Neural cell (in vitro differentiated cells): ENCODE measurements at regions not wholly inside any gene's neighbourhood (a gene's known extent, or its start where the extent isn't known, plus 50 kb on each side); places are given as distances from the start of the nearest gene placed in this dataset.

Experiments
- H2AFZ ChIP-seq: fragments of 200-600, 300-800 bp; sonication (generic), shearing (Covaris generic); 2 replicates; pipeline ENCODE4 v1.6.0; 2014; ENCODE audit warnings: low read depth, mild to moderate bottlenecking, antibody characterized with exemption, low read length, moderate library complexity
- H3F3A ChIP-seq: fragments of 200-600 bp; shearing (Covaris generic); 2 replicates; pipeline ENCODE4 v1.6.1; 2016; ENCODE audit warnings: mild to moderate bottlenecking, moderate library complexity, mixed read lengths, antibody characterized with exemption, low read length; ENCODE audit not compliant: insufficient read depth, poor library complexity, severe bottlenecking
- H3K27ac ChIP-seq: fragments of 200-600, 300-800 bp; sonication (generic), shearing (Covaris generic); 2 replicates; pipeline ENCODE4 v1.5.1; 2014; ENCODE audit warnings: mild to moderate bottlenecking, low read length, moderate library complexity
- H3K27me3 ChIP-seq: fragments of 300-800, 200-600 bp; sonication (generic), shearing (Covaris generic); 2 replicates; pipeline ENCODE4 v1.6.0; 2014; ENCODE audit warnings: mild to moderate bottlenecking, low read depth, low read length, moderate library complexity; ENCODE audit not compliant: insufficient read depth
- H3K36me3 ChIP-seq: fragments of 300-800, 200-600 bp; sonication (generic), shearing (Covaris generic); 2 replicates; pipeline ENCODE4 v1.5.1; 2014; ENCODE audit warnings: mild to moderate bottlenecking, antibody characterized with exemption, low read length, moderate library complexity; ENCODE audit not compliant: insufficient read depth
- H3K4me2 ChIP-seq: fragments of 300-800, 200-600 bp; sonication (generic), shearing (Covaris generic); 2 replicates; pipeline ENCODE4 v1.6.0; 2014; ENCODE audit warnings: mild to moderate bottlenecking, low read length
- H3K4me3 ChIP-seq: fragments of 300-800, 200-600 bp; sonication (generic), shearing (Covaris generic); 2 replicates; pipeline ENCODE4 v1.5.1; 2014; ENCODE audit warnings: mild to moderate bottlenecking, low read length, moderate library complexity
- H3K79me2 ChIP-seq: fragments of 200-600 bp; shearing (Covaris generic); replicated peaks from 2 replicates; pipeline ENCODE4 v1.6.0; 2014; ENCODE audit warnings: mild to moderate bottlenecking, low read length, moderate library complexity; ENCODE audit not compliant: insufficient read depth
- H3K9ac ChIP-seq: fragments of 300-800, 200-600 bp; sonication (generic), shearing (Covaris generic); 2 replicates; pipeline ENCODE4 v1.6.1; 2016; ENCODE audit warnings: mild to moderate bottlenecking, low read length, mixed read lengths
- H3K9me2 ChIP-seq: fragments of 200-600 bp; shearing (Covaris generic); 2 replicates; pipeline ENCODE4 v1.6.1; 2016; ENCODE audit warnings: mild to moderate bottlenecking, low read length, mixed read lengths; ENCODE audit not compliant: insufficient read depth
- H3K9me3 ChIP-seq: fragments of 200-600, 300-800 bp; sonication (generic), shearing (Covaris generic); 2 replicates; pipeline ENCODE4 v1.6.1; 2016; ENCODE audit warnings: mild to moderate bottlenecking, mixed run types, low read length, moderate library complexity, mixed read lengths
- H4K20me1 ChIP-seq: fragments of 200-600 bp; shearing (Covaris generic); 2 replicates; pipeline ENCODE4 v1.6.1; 2016; ENCODE audit warnings: mild to moderate bottlenecking, mixed run types; ENCODE audit not compliant: insufficient read depth
- EP300 ChIP-seq: fragments of 450-650 bp; conservative IDR thresholded peaks from 2 replicates; pipeline ENCODE4 v1.6.1; 2014; ENCODE audit warnings: antibody characterized with exemption, mild to moderate bottlenecking, moderate library complexity; ENCODE audit not compliant: poor library complexity, severe bottlenecking
- EZH2 ChIP-seq: fragments of 200-600, 300-800 bp; shearing (Covaris generic), sonication (generic); IDR thresholded peaks from 2 replicates; pipeline ENCODE4 v1.6.1; 2014; ENCODE audit warnings: antibody characterized with exemption, low read length, borderline replicate concordance, mild to moderate bottlenecking; ENCODE audit not compliant: insufficient read depth, poor library complexity, severe bottlenecking
- MXI1 ChIP-seq: fragments of 450-650 bp; conservative IDR thresholded peaks from 2 replicates; pipeline ENCODE4 v1.6.1; 2014; ENCODE audit warnings: antibody characterized with exemption, mild to moderate bottlenecking; ENCODE audit not compliant: poor library complexity, severe bottlenecking
- POLR2AphosphoS5 ChIP-seq: IDR thresholded peaks from 2 replicates; pipeline ENCODE4 v1.6.1; 2012
- RAD21 ChIP-seq: fragments of 450-650 bp; conservative IDR thresholded peaks from 2 replicates; pipeline ENCODE4 v1.6.1; 2014; ENCODE audit warnings: antibody characterized with exemption, mild to moderate bottlenecking, moderate library complexity
- REST ChIP-seq: IDR thresholded peaks from 2 replicates; pipeline ENCODE4 v1.6.1; 2012; ENCODE audit warnings: borderline replicate concordance
- SMC3 ChIP-seq: fragments of 450-650 bp; conservative IDR thresholded peaks from 2 replicates; pipeline ENCODE4 v1.6.1; 2014; ENCODE audit warnings: antibody characterized with exemption, mild to moderate bottlenecking, moderate library complexity; ENCODE audit not compliant: poor library complexity
- TAF1 ChIP-seq: IDR thresholded peaks from 2 replicates; pipeline ENCODE4 v1.6.1; 2012; ENCODE audit warnings: low read depth
- TF ChIP-seq, protein P1 (sequence below): fragments of 450-650 bp; IDR thresholded peaks from 2 replicates; pipeline ENCODE4 v1.5.1; 2014; ENCODE audit warnings: antibody characterized with exemption, mild to moderate bottlenecking, moderate library complexity; ENCODE audit not compliant: poor library complexity, severe bottlenecking

DNA sequence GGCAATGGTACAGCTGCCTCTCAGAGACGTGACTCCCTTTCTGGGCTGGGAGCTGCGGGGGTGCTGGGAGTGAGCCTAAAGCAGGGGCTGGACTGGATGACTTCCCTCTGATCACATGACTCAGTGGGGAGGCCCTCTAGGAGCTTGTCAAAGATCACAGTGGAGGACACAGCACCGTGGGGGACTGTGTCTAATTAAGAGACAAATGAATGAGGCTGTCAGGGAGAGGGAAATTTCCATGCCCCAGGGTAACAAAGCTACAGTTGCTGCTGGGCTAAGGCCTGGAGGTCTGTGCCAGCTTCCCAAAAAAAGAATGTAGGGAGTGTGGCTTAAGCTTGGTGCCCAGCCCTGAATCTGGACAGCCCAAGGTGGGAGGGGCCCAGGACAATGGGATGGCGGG is 262.8 kb upstream of the PLET1 start:
- Histone ChIP-seq H3K79me2 (no peaks in the 10 kb centered on the region), H3F3A (no peaks in the 10 kb centered on the region), H3K9me2 (no peaks in the 10 kb centered on the region), H3K9me3 (no peaks in the 10 kb centered on the region), H4K20me1 (no peaks in the 10 kb centered on the region), H3K9ac (no peak overlapping the region), H3K27ac (no peak overlapping the region), H3K36me3 (no peaks in the 10 kb centered on the region), H3K4me3 (no peak overlapping the region), H2AFZ (no peak overlapping the region), H3K4me2 (no peak overlapping the region), H3K27me3 (no peaks in the 10 kb centered on the region)
- TF ChIP-seq REST = no peak
- TF ChIP-seq, protein P1, sequence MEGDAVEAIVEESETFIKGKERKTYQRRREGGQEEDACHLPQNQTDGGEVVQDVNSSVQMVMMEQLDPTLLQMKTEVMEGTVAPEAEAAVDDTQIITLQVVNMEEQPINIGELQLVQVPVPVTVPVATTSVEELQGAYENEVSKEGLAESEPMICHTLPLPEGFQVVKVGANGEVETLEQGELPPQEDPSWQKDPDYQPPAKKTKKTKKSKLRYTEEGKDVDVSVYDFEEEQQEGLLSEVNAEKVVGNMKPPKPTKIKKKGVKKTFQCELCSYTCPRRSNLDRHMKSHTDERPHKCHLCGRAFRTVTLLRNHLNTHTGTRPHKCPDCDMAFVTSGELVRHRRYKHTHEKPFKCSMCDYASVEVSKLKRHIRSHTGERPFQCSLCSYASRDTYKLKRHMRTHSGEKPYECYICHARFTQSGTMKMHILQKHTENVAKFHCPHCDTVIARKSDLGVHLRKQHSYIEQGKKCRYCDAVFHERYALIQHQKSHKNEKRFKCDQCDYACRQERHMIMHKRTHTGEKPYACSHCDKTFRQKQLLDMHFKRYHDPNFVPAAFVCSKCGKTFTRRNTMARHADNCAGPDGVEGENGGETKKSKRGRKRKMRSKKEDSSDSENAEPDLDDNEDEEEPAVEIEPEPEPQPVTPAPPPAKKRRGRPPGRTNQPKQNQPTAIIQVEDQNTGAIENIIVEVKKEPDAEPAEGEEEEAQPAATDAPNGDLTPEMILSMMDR = no peak
- no peak for TF ChIP-seq TAF1
- no peak for TF ChIP-seq EP300
- no peak for TF ChIP-seq RAD21
- TF ChIP-seq SMC3 = no peak
- no peak for TF ChIP-seq EZH2
- TF ChIP-seq MXI1 = no peak
- no peak for TF ChIP-seq POLR2AphosphoS5

GRCh38 chr11:112523951-112524350 is 263.3 kb upstream of the PLET1 start:
- no peaks in the 10 kb centered on the region for H3K79me2 ChIP-seq
- H3K9ac ChIP-seq = no peak overlapping the region
- no peaks in the 10 kb centered on the region for H3F3A ChIP-seq
- TF ChIP-seq EZH2 = no peak
- no peak for TF ChIP-seq TAF1
- TF ChIP-seq, protein P1 = no peak
- no peak for TF ChIP-seq MXI1
- TF ChIP-seq EP300 = no peak
- no peak for TF ChIP-seq SMC3
- TF ChIP-seq REST = no peak
- TF ChIP-seq RAD21 = no peak
- TF ChIP-seq POLR2AphosphoS5 = no peak
- no peak overlapping the region for H2AFZ ChIP-seq
- no peaks in the 10 kb centered on the region for H3K27me3 ChIP-seq
- no peak overlapping the region for H3K4me2 ChIP-seq
- no peak overlapping the region for H3K27ac ChIP-seq
- no peaks in the 10 kb centered on the region for H3K9me2 ChIP-seq
- H3K4me3 ChIP-seq = no peak overlapping the region
- no peaks in the 10 kb centered on the region for H4K20me1 ChIP-seq
- no peaks in the 10 kb centered on the region for H3K36me3 ChIP-seq
- H3K9me3 ChIP-seq = no peaks in the 10 kb centered on the region
